Mucosa of gallbladder (tissue), 1 donor: ENCODE measurements at regions not wholly inside any gene's neighbourhood (a gene's known extent, or its start where the extent isn't known, plus 50 kb on each side); places are given as distances from the start of the nearest gene placed in this dataset.

Experiments
- DNase-seq: peaks from one replicate; pipeline ENCODE4 v3.0.0-alpha.2; 2020; ENCODE audit warnings: low spot score
- donor health status: DM: no; HTN: no; CAD: no.

DNA sequence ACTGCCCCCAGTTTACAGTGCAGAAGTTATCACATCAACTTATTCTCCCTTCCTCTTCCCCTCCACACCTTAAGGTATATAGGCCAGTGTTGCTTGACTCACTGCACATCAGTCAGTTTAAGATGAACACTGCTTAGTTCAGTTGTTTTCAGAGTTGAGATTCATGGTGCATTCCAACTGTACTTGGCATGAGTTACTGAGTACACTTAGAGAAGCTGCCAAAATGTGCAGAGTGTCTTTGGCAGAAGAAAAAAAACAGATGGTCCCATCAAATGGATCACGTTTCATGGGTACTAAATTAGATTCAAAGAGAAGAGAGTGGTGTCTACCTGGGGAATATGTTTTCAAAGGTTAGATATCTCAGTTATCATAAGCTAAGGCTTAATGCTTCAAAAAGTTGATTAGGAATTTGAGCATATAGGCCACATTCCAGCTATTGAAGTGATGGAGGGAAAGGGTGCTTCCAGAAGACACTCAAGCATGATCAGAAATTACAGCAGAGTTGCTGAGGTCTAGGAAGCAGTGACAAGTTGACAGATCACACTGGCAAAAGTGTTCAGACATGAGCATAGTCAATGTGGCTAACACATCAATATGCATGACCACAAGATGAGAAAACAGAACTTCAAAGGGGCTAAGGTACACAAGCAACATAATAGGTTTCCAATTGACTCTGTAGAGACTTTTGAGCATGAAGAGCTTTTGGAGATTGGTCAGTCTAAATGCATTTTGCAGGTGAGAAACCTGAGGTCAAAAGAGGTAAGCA, 579.2 kb upstream of the CELF2 start:
- DNase-seq: no peak

DNA sequence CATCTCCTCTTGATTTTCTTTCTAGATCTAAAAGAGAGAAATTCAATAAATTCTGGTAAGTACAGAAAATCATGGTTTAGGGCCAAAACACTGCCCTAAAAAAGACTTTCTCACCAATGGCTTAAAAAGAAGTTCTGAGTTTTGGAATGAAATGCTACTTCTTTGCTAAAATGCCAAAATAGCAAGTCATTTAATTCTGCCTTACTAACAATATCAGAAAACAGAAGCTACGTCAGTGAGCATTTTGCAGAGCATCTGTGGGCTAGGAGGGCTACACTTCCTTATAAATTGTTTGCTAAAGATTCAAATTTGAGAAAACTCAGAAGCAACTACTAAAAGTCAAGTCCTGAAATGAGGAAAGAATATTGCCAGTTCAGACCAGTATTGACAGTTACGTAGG, 560.8 kb upstream of the CELF2 start:
- DNase-seq: no peak

DNA sequence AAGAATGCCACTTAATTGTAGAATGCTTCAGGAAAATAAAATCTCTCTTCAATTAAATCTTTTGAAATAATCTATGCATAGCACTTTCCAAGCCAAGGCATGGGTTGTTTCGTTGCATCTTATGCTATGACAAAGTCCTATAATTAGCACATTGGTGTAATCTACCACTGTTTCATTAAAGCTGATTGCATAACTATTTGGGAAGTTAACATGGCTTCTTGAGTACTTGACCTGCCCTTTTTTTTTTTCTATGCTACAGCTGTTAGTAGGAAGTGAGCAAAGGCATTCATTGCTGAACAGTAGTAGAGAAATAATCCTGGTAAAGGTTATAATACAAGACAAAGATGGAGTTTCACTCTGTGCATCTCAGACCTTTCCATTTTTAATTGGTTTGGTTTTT, 557.2 kb upstream of the CELF2 start:
- no peak for DNase-seq

DNA sequence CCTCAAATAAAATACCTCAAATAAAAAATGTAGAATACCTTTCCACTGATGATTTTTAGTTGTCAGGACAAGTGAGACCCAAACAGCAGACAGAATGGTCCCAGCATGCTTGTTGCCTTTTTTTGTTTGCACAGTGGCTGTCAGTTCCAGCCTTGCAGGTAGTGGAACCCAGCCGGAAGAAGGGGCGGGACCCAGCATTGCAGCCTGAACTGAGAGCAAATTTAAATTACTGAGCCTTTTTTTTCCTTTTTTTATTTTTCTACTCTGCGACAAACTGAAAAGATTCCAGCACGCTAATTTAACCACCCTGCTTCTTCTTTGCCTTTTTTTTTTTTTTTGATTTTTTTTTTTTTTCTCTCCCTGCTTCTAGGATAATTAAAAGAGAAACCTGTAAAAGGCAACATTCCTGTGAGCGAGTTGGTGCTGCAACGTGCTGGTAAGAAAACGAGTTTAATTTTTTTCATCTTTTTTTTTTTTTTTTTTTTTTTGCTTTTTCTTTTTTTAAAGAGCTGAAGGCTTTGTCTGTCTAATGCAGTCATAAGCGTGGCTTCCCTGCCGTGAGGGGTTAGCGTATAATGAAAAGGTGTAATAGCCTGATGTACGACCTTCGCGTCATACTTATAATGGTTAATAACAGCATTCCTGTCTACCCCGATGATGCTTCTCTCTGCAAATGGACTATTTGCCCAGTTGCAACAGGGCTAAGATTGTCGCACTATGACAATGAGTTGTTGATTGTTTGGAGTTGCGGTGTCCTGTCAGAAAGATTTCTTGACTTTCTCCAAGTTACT, 555.3 kb upstream of the CELF2 start:
- DNase-seq: no peak

DNA sequence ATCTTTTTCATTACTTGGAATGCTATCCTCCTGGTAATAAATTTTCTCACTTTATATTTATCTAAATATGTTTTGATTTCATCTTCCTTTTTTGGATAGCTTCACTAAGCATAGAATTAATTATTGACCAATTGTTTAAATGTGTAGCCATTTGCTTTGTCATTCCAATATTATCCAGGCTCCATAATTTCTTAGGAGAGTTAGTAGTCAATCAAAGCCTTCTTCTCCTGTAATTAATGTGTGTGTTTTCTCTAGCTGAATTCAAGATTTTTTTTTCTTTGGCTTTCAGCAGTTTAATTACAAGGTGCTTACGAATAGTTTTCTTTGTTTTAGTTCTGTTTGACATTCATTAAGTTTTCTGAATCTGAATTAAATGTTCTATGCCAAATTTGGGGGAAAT, 545.9 kb upstream of the CELF2 start:
- no peak for DNase-seq

DNA sequence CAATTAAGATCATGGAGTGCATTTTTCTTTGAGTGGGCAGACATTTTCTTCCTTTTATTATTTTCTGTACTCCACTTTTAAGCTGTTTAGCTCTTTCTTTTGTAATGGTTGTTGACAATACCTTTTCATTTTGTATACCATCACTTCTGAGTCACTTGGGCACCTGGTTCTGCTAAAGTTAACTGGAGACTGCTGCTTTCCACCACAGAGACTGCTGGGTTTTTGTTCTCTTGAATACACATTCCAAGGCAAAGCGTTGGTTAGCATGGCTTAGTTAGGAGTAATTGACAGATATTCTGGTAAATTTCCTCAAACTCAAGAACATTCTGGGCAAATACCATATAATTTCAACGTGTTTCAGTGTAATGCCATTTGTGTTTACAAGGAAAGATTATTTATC, 541.9 kb upstream of the CELF2 start:
- no peak for DNase-seq

DNA sequence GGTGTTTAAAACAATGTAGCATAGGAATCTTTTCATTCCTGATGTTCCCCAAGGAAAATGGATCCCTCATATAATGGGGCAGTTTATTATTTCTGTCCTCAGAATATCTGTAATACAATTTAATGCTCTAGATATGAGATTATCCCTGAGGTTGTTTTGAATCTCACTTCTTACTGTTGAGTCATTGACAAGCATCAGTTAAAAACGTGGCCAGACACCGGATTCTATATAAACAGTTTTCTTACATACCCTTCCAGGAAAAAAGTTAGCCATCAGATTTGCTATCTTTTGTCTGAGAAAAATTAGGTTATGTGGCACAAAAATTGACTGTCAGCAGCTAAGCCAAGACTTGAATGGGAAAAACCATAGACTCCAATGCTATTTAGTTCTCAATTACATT, 539.8 kb upstream of the CELF2 start:
- no peak for DNase-seq

DNA sequence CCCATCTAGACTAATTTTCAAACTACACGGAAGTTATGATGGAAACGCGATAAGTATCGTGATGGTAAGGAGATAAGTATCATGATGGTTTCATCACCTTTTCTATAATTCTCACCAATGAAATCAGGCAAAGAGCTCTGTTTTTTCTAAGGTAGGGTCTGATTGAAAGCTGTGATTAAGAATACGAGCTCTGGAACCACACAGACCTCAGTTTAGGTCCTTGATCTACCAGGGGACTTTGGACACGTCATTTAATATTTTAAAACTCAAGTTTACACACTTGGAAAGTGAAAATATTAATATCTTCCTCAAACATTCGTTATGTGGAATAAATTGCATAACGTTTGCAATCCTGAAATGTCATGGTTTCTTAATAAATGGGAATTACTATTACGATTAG, 538.2 kb upstream of the CELF2 start:
- no peak for DNase-seq

DNA sequence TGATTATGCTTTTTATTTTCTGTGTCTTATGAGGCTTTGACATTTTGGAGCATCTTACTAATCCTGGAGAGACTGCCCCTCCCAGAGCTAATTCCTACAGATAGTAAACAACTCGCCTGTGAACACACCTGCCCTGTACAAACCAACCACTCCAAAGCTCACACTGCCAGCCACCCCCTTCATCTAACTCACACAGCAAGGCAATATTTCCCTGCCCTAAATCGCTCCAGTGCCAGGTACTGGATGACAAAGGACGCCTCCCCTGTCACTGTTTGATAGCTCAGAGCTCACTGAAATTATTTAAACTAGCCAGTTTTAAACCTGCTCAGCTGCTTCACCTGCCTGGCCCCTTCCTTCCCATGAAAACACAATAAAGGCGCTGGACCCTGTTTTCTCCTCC, 535.1 kb upstream of the CELF2 start:
- no peak for DNase-seq

DNA sequence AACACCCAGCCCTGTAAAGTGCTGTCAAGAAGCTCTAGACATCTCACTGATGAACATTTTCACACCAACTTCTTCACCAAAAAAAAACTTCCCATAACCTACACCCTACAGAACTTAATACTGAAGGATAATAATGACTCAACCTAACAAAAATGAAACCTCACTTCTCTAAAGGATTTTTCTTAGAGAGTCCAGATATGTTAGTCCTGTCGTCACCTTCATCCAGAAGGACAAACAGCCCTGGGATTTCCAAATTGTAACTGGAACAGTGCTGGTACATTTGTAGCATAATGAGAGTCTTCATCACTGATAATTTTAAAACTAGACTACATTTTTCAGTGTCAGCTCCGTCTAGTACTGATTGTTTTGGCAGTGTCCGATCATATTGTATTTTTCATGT, 528.6 kb upstream of the CELF2 start:
- no peak for DNase-seq

DNA sequence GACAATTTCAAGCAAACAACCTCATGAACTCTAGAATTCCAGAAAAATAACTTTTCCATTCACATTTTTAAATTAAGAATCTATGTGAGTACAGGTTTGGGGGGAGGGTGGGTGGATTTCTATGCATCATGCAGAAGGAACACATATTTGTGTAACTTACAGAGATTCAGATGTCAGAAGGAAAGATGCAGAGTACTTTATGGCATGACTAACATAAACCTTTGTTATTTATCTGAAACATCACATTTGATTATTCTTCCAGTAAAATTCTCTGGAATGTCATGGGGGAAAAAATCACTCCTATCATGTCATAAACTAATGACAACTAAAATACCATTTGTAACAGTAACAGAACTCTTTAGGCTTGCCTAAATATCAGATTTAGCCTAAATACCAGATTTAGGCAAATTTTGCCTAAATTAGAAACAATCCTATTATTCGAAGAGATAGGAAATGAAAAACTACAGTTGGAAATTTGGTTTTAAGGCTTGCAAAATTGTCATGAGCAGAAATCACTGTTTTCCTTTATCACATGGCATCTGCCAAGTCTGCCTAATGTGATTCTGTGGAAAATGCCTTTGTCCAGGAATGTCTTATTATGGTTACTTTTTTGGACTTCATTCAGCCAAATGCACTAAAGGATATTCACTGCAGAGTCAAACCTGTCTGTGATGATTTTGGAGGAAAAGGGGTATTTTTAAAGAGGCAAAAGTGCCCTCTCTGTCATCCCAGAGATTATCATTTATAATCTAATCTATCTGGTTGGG, 527.7 kb upstream of the CELF2 start:
- no peak for DNase-seq

DNA sequence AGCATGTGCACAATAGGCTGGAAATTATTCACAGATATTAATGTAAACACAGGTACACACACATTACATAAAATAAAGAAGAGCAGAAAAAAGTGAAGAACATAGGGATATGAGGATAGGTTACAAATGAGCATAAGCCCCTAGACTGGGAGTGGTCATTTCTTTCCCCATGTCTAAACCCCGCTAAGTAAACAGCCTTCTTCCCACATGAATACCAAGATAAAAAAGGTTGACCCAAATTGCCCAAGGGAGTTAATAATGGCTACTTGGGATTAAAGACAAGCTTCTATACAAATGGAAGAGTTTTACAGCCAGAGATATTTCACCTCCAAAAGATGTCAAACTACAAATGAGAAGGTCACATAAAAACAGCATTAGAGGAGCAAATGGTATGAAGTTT, 527.1 kb upstream of the CELF2 start:
- DNase-seq: no peak

DNA sequence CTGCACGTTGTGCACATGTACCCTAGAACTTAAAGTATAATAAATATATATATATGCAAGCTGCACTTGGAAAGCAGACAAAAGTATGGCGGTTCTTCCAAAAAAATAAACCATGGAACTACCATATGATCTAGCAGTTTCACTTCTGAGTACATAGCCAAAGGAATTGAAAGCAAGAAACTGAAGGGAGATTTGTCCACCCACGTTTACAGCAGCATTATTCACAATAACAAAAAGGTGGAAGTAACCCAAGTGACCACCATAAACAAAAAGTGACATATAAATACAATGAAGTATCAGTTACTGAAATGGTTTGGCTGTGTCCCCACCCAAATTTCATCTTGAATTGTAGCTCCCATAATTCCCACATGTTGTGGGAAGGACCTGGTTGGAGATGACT, 525.3 kb upstream of the CELF2 start:
- DNase-seq: no peak

DNA sequence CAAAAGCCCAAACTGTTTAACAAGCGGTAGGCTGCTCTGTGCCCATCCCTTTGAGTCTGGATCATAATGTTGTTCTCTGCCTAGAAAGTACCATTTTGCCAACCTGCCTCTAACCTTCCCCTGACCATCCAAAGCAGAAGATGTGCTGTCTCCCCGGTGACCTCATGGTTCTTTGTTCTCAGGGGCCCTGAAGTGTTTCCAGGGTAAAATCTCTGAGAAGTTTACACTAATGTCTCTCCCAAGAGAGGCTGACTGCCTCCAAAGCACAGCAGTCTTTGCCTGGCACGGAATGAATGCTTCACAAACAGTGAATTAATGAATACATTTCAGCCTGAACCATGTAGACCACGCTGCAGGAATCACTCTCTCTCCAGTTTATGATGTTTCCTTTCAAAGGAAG, 523.8 kb upstream of the CELF2 start:
- DNase-seq: no peak

DNA sequence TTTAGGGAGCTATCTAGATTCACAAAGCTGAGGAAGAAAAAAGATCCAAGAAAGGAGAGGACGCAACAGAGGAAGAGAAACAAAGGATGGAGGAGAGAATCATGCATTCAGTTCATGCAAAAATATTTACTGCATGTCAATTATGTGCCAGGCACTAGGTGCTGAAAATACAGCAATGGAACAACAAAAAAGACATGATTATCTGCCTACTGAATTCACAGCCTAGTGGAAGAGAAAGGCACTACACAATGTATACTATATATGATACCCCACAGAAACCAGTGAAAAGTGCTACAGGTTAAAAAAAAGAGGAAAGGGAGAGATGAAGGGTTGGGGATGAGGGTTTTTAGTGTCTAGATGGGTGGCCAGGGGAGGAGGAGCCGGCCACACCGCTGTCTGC, 520.4 kb upstream of the CELF2 start:
- no peak for DNase-seq

DNA sequence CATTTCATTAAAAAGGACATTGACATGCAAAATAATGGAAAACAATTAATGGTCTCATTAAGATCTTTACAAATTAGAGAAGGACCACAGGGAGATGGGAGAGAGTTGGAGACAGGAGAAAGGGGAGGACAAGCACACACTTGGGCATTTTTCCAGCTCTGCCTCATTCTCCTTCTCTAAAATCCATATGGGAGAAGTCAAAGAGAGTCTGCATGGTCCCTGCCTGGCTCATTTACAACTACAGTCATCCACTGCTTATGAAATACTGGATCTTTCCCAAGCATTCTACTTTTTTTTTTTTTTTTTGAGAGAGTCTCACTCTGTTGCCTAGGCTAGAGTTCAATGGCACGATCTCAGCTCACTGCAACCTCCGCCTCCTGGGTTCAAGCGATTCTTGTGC, 518.9 kb upstream of the CELF2 start:
- DNase-seq: no peak

DNA sequence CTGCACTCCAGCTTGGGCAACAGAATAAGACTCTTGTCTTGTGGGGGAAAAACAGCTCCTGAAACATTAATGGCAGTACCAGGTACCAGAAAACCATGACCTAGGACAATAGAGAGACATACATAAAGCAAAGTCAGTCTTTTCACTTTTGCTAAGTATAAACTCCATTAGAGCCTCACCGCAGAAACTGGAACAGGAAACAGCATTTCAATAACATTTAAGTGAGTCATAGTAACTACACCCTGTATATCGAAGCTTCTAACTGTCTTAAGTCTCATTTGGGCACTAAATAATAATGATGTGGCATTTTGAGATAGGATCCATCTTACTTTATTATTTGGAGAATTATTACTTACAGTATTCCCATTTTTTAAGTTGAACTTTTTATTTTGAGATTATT, 517.8 kb upstream of the CELF2 start:
- no peak for DNase-seq

DNA sequence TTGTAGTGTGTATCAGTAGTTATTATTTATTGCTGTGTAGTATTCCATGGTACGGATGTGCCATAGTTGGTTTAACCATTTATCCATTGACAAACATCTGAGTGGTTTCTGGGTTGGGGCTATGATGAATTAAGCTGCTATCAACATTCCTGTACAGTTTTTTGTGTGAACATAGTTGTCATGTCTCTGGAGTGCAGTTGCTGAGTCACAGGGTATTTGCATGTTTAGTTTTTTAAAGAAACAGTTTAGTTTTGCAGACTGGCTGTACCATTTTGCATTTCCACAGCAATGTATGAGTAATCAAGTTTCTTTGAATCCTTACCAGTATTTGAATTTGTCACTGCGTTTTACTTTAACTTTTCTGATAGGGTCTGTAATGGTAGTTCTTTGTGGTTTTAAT, 516.7 kb upstream of the CELF2 start:
- DNase-seq: no peak

DNA sequence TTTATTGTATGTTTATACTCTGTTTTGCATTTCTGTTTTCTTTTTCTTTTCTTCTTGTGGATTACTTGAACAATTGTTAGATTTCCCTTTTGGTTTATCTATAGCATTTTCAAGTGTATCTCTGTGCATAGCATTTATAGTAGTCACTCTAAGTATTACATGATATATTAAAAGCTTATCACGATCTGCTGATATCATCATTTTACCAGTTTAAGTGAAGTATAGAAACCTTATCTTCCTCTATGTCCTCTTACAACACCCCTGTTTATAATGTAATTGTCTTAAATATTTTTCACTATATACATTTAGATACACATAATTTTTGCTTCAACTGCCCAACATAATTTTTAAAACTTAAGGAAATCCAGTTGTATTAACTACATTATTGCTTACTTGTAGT, 513.9 kb upstream of the CELF2 start:
- no peak for DNase-seq

DNA sequence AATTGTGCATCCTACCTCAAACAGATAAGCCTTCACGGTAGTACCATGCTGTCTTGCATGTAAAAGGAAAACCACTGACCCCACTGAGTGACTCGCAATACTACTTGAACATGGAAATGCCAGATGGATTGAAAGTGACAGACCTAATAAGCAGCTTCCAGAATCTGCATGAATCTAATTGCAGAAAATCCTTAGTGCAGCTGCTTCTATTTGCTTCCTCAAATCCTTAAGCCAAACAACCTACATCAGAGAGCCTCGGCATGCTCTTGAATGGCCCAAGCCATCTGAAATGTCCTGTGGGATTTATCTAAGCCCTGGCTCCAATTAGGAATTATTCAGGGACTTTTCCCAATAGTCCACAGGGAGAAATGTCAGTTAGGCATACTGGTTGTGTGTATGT, 509.5 kb upstream of the CELF2 start:
- DNase-seq: no peak

DNA sequence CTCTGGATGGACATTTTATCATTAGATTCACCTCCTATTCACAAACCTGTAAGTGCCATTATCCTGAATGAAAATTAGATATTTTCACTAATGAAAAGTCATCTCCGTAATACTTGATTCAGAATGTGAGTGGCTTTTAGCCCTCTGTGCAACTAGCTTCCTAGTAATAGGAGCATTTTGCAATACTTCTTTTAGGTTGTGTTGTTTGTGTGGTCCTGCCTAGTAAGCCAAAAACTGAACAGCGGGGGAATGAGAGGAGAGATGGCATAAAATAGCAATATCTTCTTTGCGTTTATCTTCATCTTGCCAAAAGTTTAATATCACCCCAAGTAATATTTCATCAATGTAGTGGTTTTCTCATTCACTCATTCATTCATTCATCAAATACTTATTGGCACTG, 507.5 kb upstream of the CELF2 start:
- no peak for DNase-seq

DNA sequence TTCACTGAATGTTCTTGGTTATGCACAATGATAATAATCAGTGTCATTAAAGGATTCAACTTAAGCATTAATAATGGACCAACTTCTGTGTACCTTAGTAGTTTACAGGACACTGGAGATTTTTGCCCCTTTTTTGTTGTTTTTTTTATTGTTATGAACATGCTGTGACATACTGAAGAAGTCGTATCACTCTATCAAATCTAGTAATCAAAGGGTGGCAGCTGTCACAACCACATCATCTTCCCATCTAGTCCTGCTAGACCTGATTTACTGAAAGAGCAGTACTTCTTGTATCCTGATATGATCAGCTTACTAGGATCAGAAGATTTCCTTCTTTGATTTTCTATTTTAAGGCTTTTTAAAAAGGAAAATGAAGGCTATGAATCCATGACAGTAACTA, 504.6 kb upstream of the CELF2 start:
- no peak for DNase-seq

DNA sequence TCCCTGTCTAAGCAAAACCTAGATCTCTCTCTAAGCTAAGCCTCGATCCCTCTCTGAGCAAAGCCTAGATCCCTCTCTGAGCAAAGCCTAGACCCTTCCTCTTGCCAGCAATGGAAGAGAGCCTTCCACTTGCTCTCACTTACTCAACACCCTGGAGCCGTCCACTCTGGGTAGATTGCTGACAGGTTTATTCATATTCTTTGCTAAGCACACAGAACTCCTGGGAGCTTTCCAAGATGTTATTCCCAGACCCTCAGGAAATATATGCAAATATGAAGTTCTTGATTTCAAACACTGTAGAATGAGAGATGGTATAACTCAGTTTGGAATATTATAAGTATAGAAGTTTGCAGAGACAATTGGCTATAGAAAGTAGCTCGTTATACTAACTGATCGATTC, 503.8 kb upstream of the CELF2 start:
- DNase-seq: no peak
